H9 (cell line): ENCODE measurements at regions not wholly inside any gene's neighbourhood (a gene's known extent, or its start where the extent isn't known, plus 50 kb on each side); places are given as distances from the start of the nearest gene placed in this dataset.

ENCODE experiments used
- DNase-seq: peaks from one replicate; pipeline ENCODE4 v3.0.0-alpha.2; 2017
- H2AFZ ChIP-seq: one replicate; pipeline ENCODE4 v1.6.1; 2013; ENCODE audit warnings: mild to moderate bottlenecking, low read length, control low read depth, moderate library complexity
- H2AK5ac ChIP-seq: 2 replicates; pipeline ENCODE4 v1.6.1; 2013; ENCODE audit warnings: low read length, control low read depth, mixed read lengths; ENCODE audit not compliant: insufficient read length
- H2BK120ac ChIP-seq: one replicate; pipeline ENCODE4 v1.6.1; 2013; ENCODE audit warnings: low read depth, mild to moderate bottlenecking, low read length, control low read depth, inconsistent platforms; ENCODE audit not compliant: poor library complexity, severe bottlenecking
- H2BK12ac ChIP-seq: 2 replicates; pipeline ENCODE4 v1.6.1; 2013; ENCODE audit warnings: low read length, control low read depth, mixed read lengths, low read depth; ENCODE audit not compliant: insufficient read length
- H2BK15ac ChIP-seq: 2 replicates; pipeline ENCODE4 v1.6.1; 2013; ENCODE audit warnings: low read depth, low read length, control low read depth
- H2BK20ac ChIP-seq: one replicate; pipeline ENCODE4 v1.6.1; 2013; ENCODE audit warnings: low read depth, mild to moderate bottlenecking, low read length, control low read depth, inconsistent platforms; ENCODE audit not compliant: poor library complexity, severe bottlenecking
- H2BK5ac ChIP-seq: 2 replicates; pipeline ENCODE4 v1.6.1; 2013; ENCODE audit warnings: low read length, control low read depth, mixed read lengths; ENCODE audit not compliant: insufficient read length
- H3K14ac ChIP-seq: 2 replicates; pipeline ENCODE4 v1.6.1; 2013; ENCODE audit warnings: low read length, control low read depth; ENCODE audit not compliant: insufficient read depth
- H3K18ac ChIP-seq: 2 replicates; pipeline ENCODE4 v1.6.1; 2013; ENCODE audit warnings: low read depth, mild to moderate bottlenecking, mixed read lengths, low read length, control low read depth; ENCODE audit not compliant: insufficient read length
- H3K23ac ChIP-seq: 2 replicates; pipeline ENCODE4 v1.6.1; 2013; ENCODE audit warnings: low read length, control low read depth, mixed read lengths, low read depth; ENCODE audit not compliant: insufficient read length
- H3K23me2 ChIP-seq: 2 replicates; pipeline ENCODE4 v1.6.1; 2013; ENCODE audit warnings: low read depth, mild to moderate bottlenecking, mixed read lengths, low read length, control low read depth; ENCODE audit not compliant: insufficient read length, poor library complexity, severe bottlenecking
- H3K27ac ChIP-seq: 2 replicates; pipeline ENCODE4 v1.5.1; 2013; ENCODE audit warnings: low read length, control low read depth, mixed read lengths, low read depth; ENCODE audit not compliant: insufficient read length
- H3K27me3 ChIP-seq: 2 replicates; pipeline ENCODE4 v1.6.1; 2013; ENCODE audit warnings: low read length, control low read depth, inconsistent platforms; ENCODE audit not compliant: insufficient read depth
- H3K4ac ChIP-seq: 2 replicates; pipeline ENCODE4 v1.6.1; 2013; ENCODE audit warnings: low read depth, mild to moderate bottlenecking, control low read depth, inconsistent platforms, low read length, moderate library complexity
- H3K4me1 ChIP-seq: 2 replicates; pipeline ENCODE4 v1.6.1; 2013; ENCODE audit warnings: low read length, control low read depth, inconsistent platforms; ENCODE audit not compliant: insufficient read depth
- H3K4me2 ChIP-seq: 2 replicates; pipeline ENCODE4 v1.6.1; 2013; ENCODE audit warnings: low read length, control low read depth, mixed read lengths; ENCODE audit not compliant: insufficient read length, insufficient read depth
- H3K56ac ChIP-seq: 2 replicates; pipeline ENCODE4 v1.6.1; 2013; ENCODE audit warnings: low read depth, mild to moderate bottlenecking, mixed read lengths, low read length, control low read depth; ENCODE audit not compliant: insufficient read length
- H3K79me1 ChIP-seq: 2 replicates; pipeline ENCODE4 v1.6.1; 2013; ENCODE audit warnings: low read depth, mild to moderate bottlenecking, moderate library complexity, low read length, control low read depth, inconsistent platforms; ENCODE audit not compliant: insufficient read depth, poor library complexity, severe bottlenecking
- H3K79me2 ChIP-seq: 2 replicates; pipeline ENCODE4 v1.6.1; 2013; ENCODE audit warnings: low read length, control low read depth, inconsistent platforms; ENCODE audit not compliant: insufficient read depth
- H3K9ac ChIP-seq: 2 replicates; pipeline ENCODE4 v1.6.1; 2013; ENCODE audit warnings: low read length, control low read depth, mixed read lengths; ENCODE audit not compliant: insufficient read length; ENCODE audit errors: extremely low read depth
- H3K9me3 ChIP-seq: one replicate; pipeline ENCODE4 v1.6.1; 2013; ENCODE audit warnings: low read depth, low read length, inconsistent platforms; ENCODE audit not compliant: control insufficient read depth
- H3T11ph ChIP-seq: one replicate; pipeline ENCODE4 v1.6.1; 2013; ENCODE audit warnings: mild to moderate bottlenecking, low read length, control low read depth, inconsistent platforms
- H4K20me1 ChIP-seq: one replicate; pipeline ENCODE4 v1.6.1; 2013; ENCODE audit not compliant: control insufficient read depth, insufficient read length, insufficient read depth
- H4K5ac ChIP-seq: 2 replicates; pipeline ENCODE4 v1.6.1; 2013; ENCODE audit warnings: low read depth, mild to moderate bottlenecking, mixed read lengths, low read length, control low read depth; ENCODE audit not compliant: insufficient read length
- H4K8ac ChIP-seq: replicated peaks from 2 replicates; pipeline ENCODE4 v1.6.1; 2013; ENCODE audit warnings: low read length, control low read depth, mixed read lengths, low read depth; ENCODE audit not compliant: insufficient read length
- H4K91ac ChIP-seq: 2 replicates; pipeline ENCODE4 v1.6.1; 2013; ENCODE audit warnings: low read depth, mild to moderate bottlenecking, moderate library complexity, mixed read lengths, low read length, control low read depth; ENCODE audit not compliant: insufficient read length
- H3K27ac Mint-ChIP-seq, 3 experiments: 2 replicates in 2 of 3; 3 replicates in 1 of 3; pipeline ENCODE4 v1.8.0; 2020 to 2021; ENCODE audit warnings: mixed read lengths in 3 of 3, mild to moderate bottlenecking in 1 of 3, moderate library complexity in 1 of 3
- H3K27me3 Mint-ChIP-seq: 2 replicates; pipeline ENCODE4 v1.8.0; 2021; ENCODE audit warnings: low read depth, mild to moderate bottlenecking, moderate library complexity, mixed read lengths
- H3K36me3 Mint-ChIP-seq, 3 experiments: 2 replicates in 2 of 3; 3 replicates in 1 of 3; pipeline ENCODE4 v1.8.0; 2020 to 2021; ENCODE audit warnings: low read depth in 3 of 3, mixed read lengths in 3 of 3; ENCODE audit not compliant: insufficient read depth in 1 of 3
- H3K4me1 Mint-ChIP-seq, 2 experiments: 2 replicates each; pipeline ENCODE4 v1.8.0; 2020; ENCODE audit warnings: mixed read lengths in 2 of 2
- H3K4me3 Mint-ChIP-seq, 2 experiments: 2 replicates in 1 of 2; 3 replicates in 1 of 2; pipeline ENCODE4 v1.8.0; 2020 to 2021; ENCODE audit warnings: mild to moderate bottlenecking in 2 of 2, mixed read lengths in 2 of 2, moderate library complexity in 1 of 2
- H3K9me3 Mint-ChIP-seq, 2 experiments: 2 replicates in 1 of 2; 3 replicates in 1 of 2; pipeline ENCODE4 v1.8.0; 2020; ENCODE audit warnings: mild to moderate bottlenecking in 2 of 2, mixed read lengths in 2 of 2, moderate library complexity in 1 of 2
- WGBS: extraction: QIAGEN DNeasy Blood & Tissue Kit; methylation state at CpG from one replicate; pipeline ENCODE4 v1.1.7; 2013; ENCODE audit warnings: missing lambda C conversion rate, low lambda C conversion rate, mixed read lengths; ENCODE audit not compliant: insufficient read length; ENCODE audit errors: extremely low coverage; 5-methylcytosine and 5-hydroxymethylcytosine counted together
- TF ChIP-seq, protein P1 (sequence below): fragments of 200-600 bp; sonication (generic); conservative IDR thresholded peaks from 3 replicates; pipeline ENCODE4 v1.8.0; 2021; ENCODE audit warnings: antibody characterized with exemption, mild to moderate bottlenecking

DNA sequence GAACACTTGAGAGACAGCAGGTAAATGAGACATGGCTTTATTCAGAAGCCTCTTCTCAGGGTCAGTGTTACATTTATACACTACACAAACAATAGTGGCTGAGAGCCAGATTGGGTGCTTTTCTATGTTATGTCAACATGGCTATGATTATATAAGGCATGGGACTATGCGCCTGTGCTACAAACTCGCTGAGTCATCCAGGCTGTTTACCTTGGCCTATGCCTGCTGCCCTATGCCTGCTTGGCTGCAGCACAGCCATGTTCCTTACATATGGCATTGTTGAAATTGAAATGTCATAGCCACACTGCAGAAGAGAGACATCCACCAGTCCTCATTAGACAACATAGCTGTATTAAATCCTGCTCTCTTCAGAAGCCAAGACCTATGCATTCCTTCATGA lies 236.3 kb upstream of the NWD2 start:
- H3K27me3 Mint-ChIP-seq = no peaks in the 10 kb centered on the region
- H4K20me1 ChIP-seq = no peaks in the 10 kb centered on the region
- no peaks in the 10 kb centered on the region for H3K79me2 ChIP-seq
- no peaks in the 10 kb centered on the region for H3K4me1 ChIP-seq
- H2BK15ac ChIP-seq = no peak overlapping the region
- no peak overlapping the region for H2AK5ac ChIP-seq
- H3K9me3 Mint-ChIP-seq = peaks cover 8 to 23% of the 10 kb centered on the region in 2 experiments
- H3K9ac ChIP-seq = no peak overlapping the region
- peaks cover 7 to 24% (median 7%) of the 10 kb centered on the region in 3 experiments; a peak in 6 of 7 replicates for H3K36me3 Mint-ChIP-seq
- no peaks in the 10 kb centered on the region for H3K27me3 ChIP-seq
- no peak overlapping the region for H4K5ac ChIP-seq
- no peak overlapping the region for H3K18ac ChIP-seq
- H2BK120ac ChIP-seq = no peak overlapping the region
- H4K91ac ChIP-seq = no peak overlapping the region
- H3K79me1 ChIP-seq = no peaks in the 10 kb centered on the region
- WGBS = no CpG with 5 or more reads among the region's 2 CpGs
- no peak overlapping the region for H3K56ac ChIP-seq
- H2AFZ ChIP-seq = no peak overlapping the region
- no peaks in the 10 kb centered on the region for H3K23me2 ChIP-seq
- H3K9me3 ChIP-seq = no peaks in the 10 kb centered on the region
- TF ChIP-seq, protein P1, sequence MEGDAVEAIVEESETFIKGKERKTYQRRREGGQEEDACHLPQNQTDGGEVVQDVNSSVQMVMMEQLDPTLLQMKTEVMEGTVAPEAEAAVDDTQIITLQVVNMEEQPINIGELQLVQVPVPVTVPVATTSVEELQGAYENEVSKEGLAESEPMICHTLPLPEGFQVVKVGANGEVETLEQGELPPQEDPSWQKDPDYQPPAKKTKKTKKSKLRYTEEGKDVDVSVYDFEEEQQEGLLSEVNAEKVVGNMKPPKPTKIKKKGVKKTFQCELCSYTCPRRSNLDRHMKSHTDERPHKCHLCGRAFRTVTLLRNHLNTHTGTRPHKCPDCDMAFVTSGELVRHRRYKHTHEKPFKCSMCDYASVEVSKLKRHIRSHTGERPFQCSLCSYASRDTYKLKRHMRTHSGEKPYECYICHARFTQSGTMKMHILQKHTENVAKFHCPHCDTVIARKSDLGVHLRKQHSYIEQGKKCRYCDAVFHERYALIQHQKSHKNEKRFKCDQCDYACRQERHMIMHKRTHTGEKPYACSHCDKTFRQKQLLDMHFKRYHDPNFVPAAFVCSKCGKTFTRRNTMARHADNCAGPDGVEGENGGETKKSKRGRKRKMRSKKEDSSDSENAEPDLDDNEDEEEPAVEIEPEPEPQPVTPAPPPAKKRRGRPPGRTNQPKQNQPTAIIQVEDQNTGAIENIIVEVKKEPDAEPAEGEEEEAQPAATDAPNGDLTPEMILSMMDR = no peak
- H3K14ac ChIP-seq = no peak overlapping the region
- no peak overlapping the region for H3K4me2 ChIP-seq
- H2BK12ac ChIP-seq = no peak overlapping the region
- no peak overlapping the region for H2BK20ac ChIP-seq
- no peak for DNase-seq
- no peak overlapping the region for H3K4ac ChIP-seq
- H3T11ph ChIP-seq = no peak overlapping the region
- H3K4me1 Mint-ChIP-seq = no peaks in the 10 kb centered on the region
- H3K4me3 Mint-ChIP-seq = no peak overlapping the region
- no peak overlapping the region for H3K23ac ChIP-seq
- peak overlapping the region in 1 of 3 experiments; percentile 90; a peak in 2 of 7 replicates for H3K27ac Mint-ChIP-seq
- no peak overlapping the region for H3K27ac ChIP-seq
- no peak overlapping the region for H2BK5ac ChIP-seq
- no peak overlapping the region for H4K8ac ChIP-seq
